Mesendoderm (in vitro differentiated cells): ENCODE measurements at regions not wholly inside any gene's neighbourhood (a gene's known extent, or its start where the extent isn't known, plus 50 kb on each side); places are given as distances from the start of the nearest gene placed in this dataset.

Source experiments
- DNase-seq: peaks from one replicate; pipeline ENCODE4 v3.0.0; 2013
- H2AK5ac ChIP-seq: 2 replicates; pipeline ENCODE4 v1.6.1; 2013; ENCODE audit warnings: low read length, inconsistent platforms
- H2BK120ac ChIP-seq: 2 replicates; pipeline ENCODE4 v1.6.1; 2013; ENCODE audit warnings: low read depth, mild to moderate bottlenecking, low read length, moderate library complexity, mixed read lengths
- H2BK15ac ChIP-seq: replicated peaks from 2 replicates; pipeline ENCODE4 v1.6.1; 2013; ENCODE audit warnings: low read depth, mild to moderate bottlenecking, moderate library complexity
- H2BK5ac ChIP-seq: 2 replicates; pipeline ENCODE4 v1.6.1; 2013; ENCODE audit warnings: low read length, inconsistent platforms
- H3K18ac ChIP-seq: 2 replicates; pipeline ENCODE4 v1.6.1; 2013; ENCODE audit warnings: mild to moderate bottlenecking, low read length, mixed read lengths
- H3K23ac ChIP-seq: one replicate; pipeline ENCODE4 v1.6.1; 2013; ENCODE audit warnings: low read length
- H3K27ac ChIP-seq: 2 replicates; pipeline ENCODE4 v1.5.1; 2013; ENCODE audit warnings: low read depth, mild to moderate bottlenecking, inconsistent platforms, low read length, moderate library complexity
- H3K27me3 ChIP-seq: 2 replicates; pipeline ENCODE4 v1.6.1; 2013; ENCODE audit warnings: low read length, control low read depth, mild to moderate bottlenecking, inconsistent platforms; ENCODE audit not compliant: insufficient read depth, poor library complexity
- H3K36me3 ChIP-seq: 2 replicates; pipeline ENCODE4 v1.6.1; 2013; ENCODE audit warnings: low read length, inconsistent platforms; ENCODE audit not compliant: control insufficient read depth, insufficient read depth
- H3K4ac ChIP-seq: one replicate; pipeline ENCODE4 v1.6.1; 2013; ENCODE audit warnings: low read depth, mild to moderate bottlenecking, low read length, moderate library complexity
- H3K4me1 ChIP-seq: 2 replicates; pipeline ENCODE4 v1.6.1; 2013; ENCODE audit warnings: low read depth, low read length, inconsistent platforms; ENCODE audit not compliant: control insufficient read depth
- H3K4me2 ChIP-seq: 2 replicates; pipeline ENCODE4 v1.6.1; 2013; ENCODE audit warnings: low read length
- H3K4me3 ChIP-seq: 2 replicates; pipeline ENCODE4 v1.5.1; 2013; ENCODE audit warnings: mild to moderate bottlenecking, low read length
- H3K56ac ChIP-seq: one replicate; pipeline ENCODE4 v1.6.1; 2013; ENCODE audit warnings: low read length
- H3K79me1 ChIP-seq: 2 replicates; pipeline ENCODE4 v1.6.1; 2013; ENCODE audit warnings: low read length, inconsistent platforms
- H3K79me2 ChIP-seq: 2 replicates; pipeline ENCODE4 v1.6.1; 2013; ENCODE audit warnings: mild to moderate bottlenecking, low read length; ENCODE audit not compliant: control insufficient read depth, insufficient read depth
- H3K9ac ChIP-seq: 2 replicates; pipeline ENCODE4 v1.6.1; 2013; ENCODE audit warnings: low read length, inconsistent platforms
- H4K5ac ChIP-seq: one replicate; pipeline ENCODE4 v1.6.1; 2013; ENCODE audit warnings: low read length
- H4K8ac ChIP-seq: one replicate; pipeline ENCODE4 v1.6.1; 2013; ENCODE audit warnings: low read depth, mild to moderate bottlenecking, control low read depth, low read length, moderate library complexity
- WGBS: extraction: QIAGEN DNeasy Blood & Tissue Kit; methylation state at CpG from one replicate; pipeline ENCODE4 v1.1.7; 2013; ENCODE audit warnings: low lambda C conversion rate, missing lambda C conversion rate; ENCODE audit not compliant: insufficient coverage; ENCODE audit errors: extremely low coverage; 5-methylcytosine and 5-hydroxymethylcytosine counted together

- H3K79me1 ChIP-seq = no peaks in the 10 kb centered on the region
- H2BK15ac ChIP-seq = no peak overlapping the region
- no peak overlapping the region for H3K56ac ChIP-seq
- no peak overlapping the region for H3K18ac ChIP-seq
- no peak overlapping the region for H2AK5ac ChIP-seq
- no peak overlapping the region for H4K5ac ChIP-seq
- H3K27ac ChIP-seq = no peak overlapping the region
- no peaks in the 10 kb centered on the region for H3K4me1 ChIP-seq
- no peaks in the 10 kb centered on the region for H3K36me3 ChIP-seq
- no peak for DNase-seq
- no peaks in the 10 kb centered on the region for H3K27me3 ChIP-seq
- H3K4ac ChIP-seq = no peak overlapping the region
- WGBS = no CpG with 5 or more reads among the region's 2 CpGs
- no peak overlapping the region for H3K4me2 ChIP-seq
- H3K79me2 ChIP-seq = no peaks in the 10 kb centered on the region
- H3K23ac ChIP-seq = no peak overlapping the region
- H2BK120ac ChIP-seq = no peak overlapping the region
- no peak overlapping the region for H2BK5ac ChIP-seq
- no peak overlapping the region for H3K9ac ChIP-seq
- no peak overlapping the region for H4K8ac ChIP-seq
- H3K4me3 ChIP-seq = no peak overlapping the region
Measured at GRCh38 chr5:110339399-110339798, 387.1 kb downstream of the TMEM232 start.

GRCh38 chr5:110341836-110342235, 384.6 kb downstream of the TMEM232 start:
- no peaks in the 10 kb centered on the region for H3K79me1 ChIP-seq
- no peak overlapping the region for H4K8ac ChIP-seq
- H3K36me3 ChIP-seq = no peaks in the 10 kb centered on the region
- no peak overlapping the region for H2BK15ac ChIP-seq
- H3K27me3 ChIP-seq = no peaks in the 10 kb centered on the region
- no peak overlapping the region for H3K18ac ChIP-seq
- no peak overlapping the region for H3K4me2 ChIP-seq
- no peak for DNase-seq
- no peak overlapping the region for H2BK5ac ChIP-seq
- H3K79me2 ChIP-seq = no peaks in the 10 kb centered on the region
- no peak overlapping the region for H3K56ac ChIP-seq
- H3K4ac ChIP-seq = no peak overlapping the region
- no peak overlapping the region for H2BK120ac ChIP-seq
- no peak overlapping the region for H2AK5ac ChIP-seq
- H3K23ac ChIP-seq = no peak overlapping the region
- WGBS = no CpG with 5 or more reads among the region's 2 CpGs
- H4K5ac ChIP-seq = no peak overlapping the region
- no peak overlapping the region for H3K9ac ChIP-seq
- no peak overlapping the region for H3K4me3 ChIP-seq
- no peak overlapping the region for H3K27ac ChIP-seq
- no peaks in the 10 kb centered on the region for H3K4me1 ChIP-seq

- Histone ChIP-seq H3K23ac (no peak overlapping the region), H2AK5ac (no peak overlapping the region), H3K9ac (no peak overlapping the region), H3K56ac (no peak overlapping the region), H3K36me3 (no peaks in the 10 kb centered on the region), H3K4me1 (no peaks in the 10 kb centered on the region), H3K27ac (no peak overlapping the region), H3K79me1 (no peaks in the 10 kb centered on the region), H2BK120ac (no peak overlapping the region), H3K18ac (no peak overlapping the region), H3K27me3 (no peaks in the 10 kb centered on the region), H4K8ac (no peak overlapping the region), H3K79me2 (no peaks in the 10 kb centered on the region), H2BK5ac (no peak overlapping the region), H3K4me3 (no peak overlapping the region), H2BK15ac (no peak overlapping the region), H3K4me2 (no peak overlapping the region), H3K4ac (no peak overlapping the region), H4K5ac (no peak overlapping the region)
- WGBS = no CpG with 5 or more reads among the region's 1 CpG
- DNase-seq = no peak
Measured at GRCh38 chr5:110342683-110343082, 383.8 kb downstream of the TMEM232 start.

- Histone ChIP-seq H3K4me1 (no peaks in the 10 kb centered on the region), H3K18ac (no peak overlapping the region), H2AK5ac (no peak overlapping the region), H2BK5ac (no peak overlapping the region), H2BK15ac (no peak overlapping the region), H3K4me2 (no peak overlapping the region), H3K4me3 (no peak overlapping the region), H3K27me3 (no peaks in the 10 kb centered on the region), H3K27ac (no peak overlapping the region), H3K79me2 (no peaks in the 10 kb centered on the region), H3K36me3 (no peaks in the 10 kb centered on the region), H2BK120ac (no peak overlapping the region), H3K79me1 (no peaks in the 10 kb centered on the region), H4K5ac (no peak overlapping the region), H3K4ac (no peak overlapping the region), H3K56ac (no peak overlapping the region), H4K8ac (no peak overlapping the region), H3K23ac (no peak overlapping the region), H3K9ac (no peak overlapping the region)
- no CpG with 5 or more reads among the region's 1 CpG for WGBS
- DNase-seq = no peak
Measured at GRCh38 chr5:110343616-110344015, 382.9 kb downstream of the TMEM232 start.

- Histone ChIP-seq H2BK5ac (no peak overlapping the region), H3K23ac (no peak overlapping the region), H3K79me1 (no peaks in the 10 kb centered on the region), H3K4ac (no peak overlapping the region), H3K4me2 (no peak overlapping the region), H3K36me3 (no peaks in the 10 kb centered on the region), H3K4me3 (no peak overlapping the region), H3K4me1 (no peaks in the 10 kb centered on the region), H3K56ac (no peak overlapping the region), H2AK5ac (no peak overlapping the region), H3K79me2 (no peaks in the 10 kb centered on the region), H2BK15ac (no peak overlapping the region), H3K9ac (no peak overlapping the region), H2BK120ac (no peak overlapping the region), H3K27ac (no peak overlapping the region), H4K8ac (no peak overlapping the region), H3K18ac (no peak overlapping the region), H3K27me3 (no peaks in the 10 kb centered on the region), H4K5ac (no peak overlapping the region)
- DNase-seq = no peak
Measured at GRCh38 chr5:110345623-110346022, 380.8 kb downstream of the TMEM232 start.

GRCh38 chr5:110346893-110347358, 379.5 kb downstream of the TMEM232 start:
- Histone ChIP-seq H3K27ac (no peak overlapping the region), H3K23ac (no peak overlapping the region), H3K4me3 (no peak overlapping the region), H3K9ac (no peak overlapping the region), H3K56ac (no peak overlapping the region), H3K79me1 (no peaks in the 10 kb centered on the region), H2AK5ac (no peak overlapping the region), H3K36me3 (no peaks in the 10 kb centered on the region), H4K8ac (no peak overlapping the region), H4K5ac (no peak overlapping the region), H3K79me2 (no peaks in the 10 kb centered on the region), H3K27me3 (no peaks in the 10 kb centered on the region), H3K4me2 (no peak overlapping the region), H3K18ac (no peak overlapping the region), H2BK15ac (no peak overlapping the region), H2BK120ac (no peak overlapping the region), H2BK5ac (no peak overlapping the region), H3K4me1 (no peaks in the 10 kb centered on the region), H3K4ac (no peak overlapping the region)
- no peak for DNase-seq
